ENCODE measurements at regions not wholly inside any gene's neighbourhood (a gene's known extent, or its start where the extent isn't known, plus 50 kb on each side); places are given as distances from the start of the nearest gene placed in this dataset.

- ATAC-seq (ENCODE audit: low FRiP score) = no peak
- DNase-seq (ENCODE audit: low spot score) = no peak
These were observed 277.5 kb downstream of the KCNS3 start for GRCh38 chr2:18156002-18156401.

GRCh38 chr2:18154812-18155211, 276.3 kb downstream of the KCNS3 start:
- ATAC-seq (ENCODE audit: low FRiP score) = no peak
- DNase-seq (ENCODE audit: low spot score) = no peak
- TF ChIP-seq, protein P1, sequence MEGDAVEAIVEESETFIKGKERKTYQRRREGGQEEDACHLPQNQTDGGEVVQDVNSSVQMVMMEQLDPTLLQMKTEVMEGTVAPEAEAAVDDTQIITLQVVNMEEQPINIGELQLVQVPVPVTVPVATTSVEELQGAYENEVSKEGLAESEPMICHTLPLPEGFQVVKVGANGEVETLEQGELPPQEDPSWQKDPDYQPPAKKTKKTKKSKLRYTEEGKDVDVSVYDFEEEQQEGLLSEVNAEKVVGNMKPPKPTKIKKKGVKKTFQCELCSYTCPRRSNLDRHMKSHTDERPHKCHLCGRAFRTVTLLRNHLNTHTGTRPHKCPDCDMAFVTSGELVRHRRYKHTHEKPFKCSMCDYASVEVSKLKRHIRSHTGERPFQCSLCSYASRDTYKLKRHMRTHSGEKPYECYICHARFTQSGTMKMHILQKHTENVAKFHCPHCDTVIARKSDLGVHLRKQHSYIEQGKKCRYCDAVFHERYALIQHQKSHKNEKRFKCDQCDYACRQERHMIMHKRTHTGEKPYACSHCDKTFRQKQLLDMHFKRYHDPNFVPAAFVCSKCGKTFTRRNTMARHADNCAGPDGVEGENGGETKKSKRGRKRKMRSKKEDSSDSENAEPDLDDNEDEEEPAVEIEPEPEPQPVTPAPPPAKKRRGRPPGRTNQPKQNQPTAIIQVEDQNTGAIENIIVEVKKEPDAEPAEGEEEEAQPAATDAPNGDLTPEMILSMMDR (IDR thresholded peaks at IDR 0.05) = no peak

More at GRCh38 chr2:18156002-18156401, 277.5 kb downstream of the KCNS3 start:
- TF ChIP-seq, protein P1 (IDR thresholded peaks at IDR 0.05) = no peak

DNA sequence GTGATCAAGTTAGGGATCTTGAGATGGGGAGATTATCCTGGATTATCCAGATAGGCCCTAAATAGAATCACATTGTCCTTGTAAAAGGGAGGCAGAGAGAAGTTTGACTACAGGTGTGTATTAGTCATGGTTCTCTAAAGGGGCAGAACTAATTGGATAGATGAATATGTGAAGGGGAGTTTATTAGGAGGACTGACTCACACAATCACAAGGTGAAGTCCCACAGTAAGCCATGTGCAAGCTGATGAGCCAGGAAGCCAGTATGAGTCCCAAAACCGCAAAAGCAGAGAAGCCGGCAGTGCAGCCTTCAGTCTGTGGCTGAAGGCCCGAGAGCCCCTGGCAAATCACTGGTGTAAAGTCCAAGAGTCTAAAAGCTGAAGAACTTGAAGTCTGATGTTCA, 275.8 kb downstream of the KCNS3 start:
- DNase-seq (ENCODE audit: low spot score) (no peak), ATAC-seq (ENCODE audit: low FRiP score) (no peak)
- TF ChIP-seq, protein P1 (IDR thresholded peaks at IDR 0.05) = no peak

DNA sequence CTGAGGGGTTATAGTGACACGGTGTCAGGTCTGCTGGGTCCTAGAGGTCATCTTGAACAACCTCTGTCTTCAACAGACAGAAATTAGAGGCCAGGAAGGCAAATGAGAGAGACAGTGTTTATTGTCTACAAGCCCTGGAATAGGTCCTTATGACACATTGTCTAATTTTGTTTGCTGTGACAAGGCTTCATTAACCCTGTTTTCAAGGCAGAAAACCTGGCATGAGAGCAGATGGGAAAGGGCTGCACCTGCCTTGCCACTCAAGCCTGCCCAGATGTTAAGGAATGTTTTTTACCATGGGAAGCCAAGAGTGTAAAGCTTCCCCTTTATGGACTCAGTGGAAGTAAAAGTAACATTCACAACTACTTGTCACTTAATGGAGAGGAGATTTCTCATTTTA, 275.3 kb downstream of the KCNS3 start:
- DNase-seq (ENCODE audit: low spot score) (no peak), ATAC-seq (ENCODE audit: low FRiP score) (no peak)
- TF ChIP-seq, protein P1 (IDR thresholded peaks at IDR 0.05) = no peak

- TF ChIP-seq, protein P1 (IDR thresholded peaks at IDR 0.05) = no peak
- ATAC-seq (ENCODE audit: low FRiP score) = no peak
- no peak for DNase-seq (ENCODE audit: low spot score)
These were observed 272.8 kb downstream of the KCNS3 start for GRCh38 chr2:18151237-18151636.

DNA sequence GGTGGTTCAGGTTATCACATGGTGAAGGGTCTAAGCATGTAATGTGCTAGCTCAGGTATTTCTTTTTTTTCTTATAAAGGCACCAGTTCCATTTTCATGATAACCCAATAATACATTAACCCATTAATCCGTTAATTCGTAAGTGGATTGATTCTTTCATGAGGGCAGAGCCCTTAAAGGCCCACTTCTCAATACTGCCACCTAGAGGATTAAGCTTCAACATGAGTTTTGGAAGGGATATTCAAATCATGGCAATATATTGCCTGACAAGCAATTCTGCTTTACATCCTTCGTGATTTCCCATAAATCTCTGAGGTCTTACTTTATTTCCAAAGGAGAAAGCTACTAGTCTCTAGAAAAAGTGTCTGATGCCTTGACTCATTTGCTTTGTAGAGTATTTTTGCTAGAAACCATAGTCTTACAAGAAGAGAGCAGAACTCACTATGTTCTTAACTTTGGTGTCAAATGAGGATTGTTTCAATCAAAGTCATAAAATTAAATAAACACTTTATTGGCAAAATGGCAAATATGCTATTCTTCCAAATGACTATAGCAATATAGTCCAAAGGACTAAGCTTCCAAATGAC, 271.3 kb downstream of the KCNS3 start:
- DNase-seq (ENCODE audit: low spot score) (no peak), ATAC-seq (ENCODE audit: low FRiP score) (no peak)
- TF ChIP-seq, protein P1 (IDR thresholded peaks at IDR 0.05) = no peak

DNA sequence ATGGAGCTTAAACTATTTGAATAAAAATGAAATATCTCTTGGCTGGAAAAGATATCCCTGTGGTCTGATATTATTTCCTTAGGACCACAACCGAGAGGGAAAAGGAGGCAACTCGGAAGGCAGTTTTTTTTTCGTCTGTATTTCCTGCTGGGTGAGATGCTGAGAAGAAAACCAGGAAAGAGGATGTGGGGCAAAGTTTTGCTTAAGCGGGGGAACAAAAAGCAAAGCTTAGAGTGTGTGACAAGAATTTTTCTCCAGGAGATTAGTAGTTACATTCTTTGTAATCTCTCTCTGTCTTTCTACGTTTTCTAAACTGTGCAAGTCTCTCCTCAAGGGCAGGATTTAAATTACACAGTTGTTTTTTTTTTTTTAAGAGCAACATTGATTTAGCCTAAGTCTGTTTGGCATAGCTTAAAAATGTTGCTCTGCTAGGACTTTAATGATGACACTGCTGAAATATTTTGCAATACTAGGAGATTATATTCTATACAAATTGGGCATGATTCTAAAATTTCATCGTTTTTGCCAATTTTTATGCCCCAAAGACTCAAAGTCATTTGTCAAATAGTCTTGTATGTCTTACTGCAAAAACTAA, 258.5 kb downstream of the KCNS3 start:
- DNase-seq (ENCODE audit: low spot score) (no peak), ATAC-seq (ENCODE audit: low FRiP score) (no peak)
- TF ChIP-seq, protein P1 (IDR thresholded peaks at IDR 0.05) = no peak
